ENCODE measurements at regions not wholly inside any gene's neighbourhood (a gene's known extent, or its start where the extent isn't known, plus 50 kb on each side); places are given as distances from the start of the nearest gene placed in this dataset.

- TF ChIP-seq YY1 (IDR thresholded peaks at IDR 0.05; ENCODE audit: insufficient read depth, insufficient read length) (no peak), SUZ12 (IDR thresholded peaks at IDR 0.05; ENCODE audit: extremely low read depth, insufficient read depth, insufficient read length) (no peak)
These were observed 70.7 kb upstream of the TSHZ3 start for GRCh38 chr19:31419871-31420445.
